22Rv1 (cell line): ENCODE measurements at regions not wholly inside any gene's neighbourhood (a gene's known extent, or its start where the extent isn't known, plus 50 kb on each side); places are given as distances from the start of the nearest gene placed in this dataset.

ENCODE experiments used
- ZFX ChIP-seq: fragments of 450-650 bp; IDR thresholded peaks from 2 replicates; pipeline ENCODE4 v1.6.1; 2017; ENCODE audit warnings: antibody characterized with exemption, borderline replicate concordance
- TF ChIP-seq, protein P1 (sequence below): fragments of 450-650 bp; IDR thresholded peaks from 2 replicates; pipeline ENCODE4 v1.5.1; 2017; ENCODE audit warnings: mild to moderate bottlenecking

DNA sequence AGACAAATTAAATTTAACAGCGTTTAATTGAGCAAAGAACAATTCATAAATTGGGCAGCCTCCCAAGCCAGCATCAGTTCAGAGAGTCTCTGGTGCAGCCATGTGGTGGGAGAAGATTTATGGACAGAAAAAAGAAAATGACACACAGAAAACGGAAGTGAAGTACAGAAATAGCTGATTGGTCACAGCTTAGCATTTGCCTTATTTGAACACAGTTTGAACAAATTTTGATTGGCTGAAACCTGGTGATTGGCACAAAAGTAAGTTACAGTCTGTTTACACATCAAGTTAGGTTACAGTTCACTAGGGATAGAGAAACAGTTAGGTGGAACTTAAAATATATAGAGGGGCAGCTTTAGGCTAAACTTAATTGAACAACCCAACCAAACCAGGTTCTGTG, 720.1 kb downstream of the TYW1 start:
- TF ChIP-seq, protein P1, sequence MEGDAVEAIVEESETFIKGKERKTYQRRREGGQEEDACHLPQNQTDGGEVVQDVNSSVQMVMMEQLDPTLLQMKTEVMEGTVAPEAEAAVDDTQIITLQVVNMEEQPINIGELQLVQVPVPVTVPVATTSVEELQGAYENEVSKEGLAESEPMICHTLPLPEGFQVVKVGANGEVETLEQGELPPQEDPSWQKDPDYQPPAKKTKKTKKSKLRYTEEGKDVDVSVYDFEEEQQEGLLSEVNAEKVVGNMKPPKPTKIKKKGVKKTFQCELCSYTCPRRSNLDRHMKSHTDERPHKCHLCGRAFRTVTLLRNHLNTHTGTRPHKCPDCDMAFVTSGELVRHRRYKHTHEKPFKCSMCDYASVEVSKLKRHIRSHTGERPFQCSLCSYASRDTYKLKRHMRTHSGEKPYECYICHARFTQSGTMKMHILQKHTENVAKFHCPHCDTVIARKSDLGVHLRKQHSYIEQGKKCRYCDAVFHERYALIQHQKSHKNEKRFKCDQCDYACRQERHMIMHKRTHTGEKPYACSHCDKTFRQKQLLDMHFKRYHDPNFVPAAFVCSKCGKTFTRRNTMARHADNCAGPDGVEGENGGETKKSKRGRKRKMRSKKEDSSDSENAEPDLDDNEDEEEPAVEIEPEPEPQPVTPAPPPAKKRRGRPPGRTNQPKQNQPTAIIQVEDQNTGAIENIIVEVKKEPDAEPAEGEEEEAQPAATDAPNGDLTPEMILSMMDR, result no peak
- TF ChIP-seq ZFX, result no peak
